Liver (tissue), 8 donors: ENCODE measurements at regions not wholly inside any gene's neighbourhood (a gene's known extent, or its start where the extent isn't known, plus 50 kb on each side); places are given as distances from the start of the nearest gene placed in this dataset.

Experiments used
- DNase-seq: peaks from one replicate; pipeline ENCODE4 v3.0.0-alpha.2; 2017; ENCODE audit warnings: low spot score
- H3K27ac ChIP-seq, 2 donors: one replicate each; pipeline ENCODE4 v1.7.0; 2013; ENCODE audit warnings: inconsistent platforms in 2 of 2, low read length in 2 of 2, control low read depth in 1 of 2, low read depth in 1 of 2, mild to moderate bottlenecking in 1 of 2
- H3K27me3 ChIP-seq, 4 donors: one replicate each; pipeline versions ENCODE4 v1.6.1 to v1.7.0; 2013; ENCODE audit warnings: low read length in 3 of 4, inconsistent platforms in 1 of 4, mild to moderate bottlenecking in 1 of 4, moderate library complexity in 1 of 4; ENCODE audit not compliant: control insufficient read depth in 4 of 4, insufficient read depth in 4 of 4
- H3K36me3 ChIP-seq, 4 donors: one replicate each; pipeline versions ENCODE4 v1.6.1 to v1.7.0; 2013; ENCODE audit warnings: low read length in 3 of 4, mild to moderate bottlenecking in 3 of 4, low read depth in 1 of 4, moderate library complexity in 1 of 4; ENCODE audit not compliant: control insufficient read depth in 4 of 4, insufficient read depth in 3 of 4
- H3K4me1 ChIP-seq, 4 donors: one replicate each; pipeline versions ENCODE4 v1.6.1 to v1.7.0; 2013; ENCODE audit warnings: low read length in 3 of 4, mild to moderate bottlenecking in 3 of 4, moderate library complexity in 1 of 4; ENCODE audit not compliant: control insufficient read depth in 4 of 4, insufficient read depth in 4 of 4
- H3K4me3 ChIP-seq, 3 donors: one replicate each; pipeline versions ENCODE4 v1.6.1 to v1.7.0; 2013; ENCODE audit warnings: low read length in 3 of 3, control low read depth in 1 of 3, low read depth in 1 of 3, mild to moderate bottlenecking in 1 of 3
- H3K9ac ChIP-seq, 2 donors: one replicate each; pipeline ENCODE4 v1.7.0; 2013; ENCODE audit warnings: low read length in 2 of 2, mild to moderate bottlenecking in 2 of 2, moderate library complexity in 2 of 2, control low read depth in 1 of 2, low read depth in 1 of 2
- H3K9me3 ChIP-seq, 4 donors: one replicate each; pipeline versions ENCODE4 v1.6.1 to v1.7.0; 2013; ENCODE audit warnings: low read length in 3 of 4; ENCODE audit not compliant: control insufficient read depth in 4 of 4
- EGR1 ChIP-seq, 2 donors: IDR thresholded peaks; 2 replicates each; pipeline ENCODE4 v1.6.1; 2016 to 2018; ENCODE audit warnings: antibody characterized with exemption in 2 of 2, low read depth in 2 of 2
- FOXA1 ChIP-seq: IDR thresholded peaks from 2 replicates; pipeline ENCODE4 v1.6.1; 2016; ENCODE audit warnings: antibody characterized with exemption
- FOXA2 ChIP-seq: IDR thresholded peaks from 2 replicates; pipeline ENCODE4 v1.6.1; 2016; ENCODE audit warnings: antibody characterized with exemption
- GABPA ChIP-seq, 2 donors: IDR thresholded peaks in 1 of 2; conservative IDR thresholded peaks in 1 of 2; 2 replicates each; pipeline ENCODE4 v1.6.1; 2016; ENCODE audit warnings: antibody characterized with exemption in 2 of 2, mild to moderate bottlenecking in 1 of 2, moderate library complexity in 1 of 2
- HNF4A ChIP-seq, 2 donors: conservative IDR thresholded peaks; 2 replicates each; pipeline ENCODE4 v1.6.1; 2016; ENCODE audit warnings: antibody characterized with exemption in 2 of 2, mild to moderate bottlenecking in 2 of 2
- JUND ChIP-seq, 2 donors: IDR thresholded peaks; 2 replicates each; pipeline ENCODE4 v1.6.1; 2016; ENCODE audit warnings: antibody characterized with exemption in 2 of 2
- NR2F2 ChIP-seq: IDR thresholded peaks from 2 replicates; pipeline ENCODE4 v1.6.1; 2016; ENCODE audit warnings: antibody characterized with exemption
- RAD21 ChIP-seq, 2 donors: IDR thresholded peaks; 2 replicates each; pipeline ENCODE4 v1.6.1; 2016; ENCODE audit warnings: antibody characterized with exemption in 2 of 2, mild to moderate bottlenecking in 2 of 2
- RXRA ChIP-seq, 2 donors: IDR thresholded peaks; 2 replicates each; pipeline ENCODE4 v1.6.1; 2017 to 2018; ENCODE audit warnings: antibody characterized with exemption in 2 of 2, mild to moderate bottlenecking in 1 of 2
- SP1 ChIP-seq: IDR thresholded peaks from 2 replicates; pipeline ENCODE4 v1.6.1; 2018; ENCODE audit warnings: antibody characterized with exemption, mild to moderate bottlenecking
- TAF1 ChIP-seq: conservative IDR thresholded peaks from 2 replicates; pipeline ENCODE4 v1.6.1; 2016; ENCODE audit warnings: antibody characterized with exemption, mild to moderate bottlenecking
- YY1 ChIP-seq: IDR thresholded peaks from 2 replicates; pipeline ENCODE4 v1.6.1; 2016; ENCODE audit warnings: antibody characterized with exemption, mild to moderate bottlenecking
- WGBS: extraction: QIAGEN DNeasy Blood & Tissue Kit; methylation state at CpG from one replicate; pipeline ENCODE4 v1.1.7; 2013; 5-methylcytosine and 5-hydroxymethylcytosine counted together
- TF ChIP-seq, protein P1 (sequence below): IDR thresholded peaks from 2 replicates; pipeline ENCODE4 v1.6.1; 2016; ENCODE audit warnings: antibody characterized with exemption, mild to moderate bottlenecking
- TF ChIP-seq, protein P2 (sequence below): IDR thresholded peaks from 2 replicates; pipeline ENCODE4 v1.6.1; 2016; ENCODE audit warnings: antibody characterized with exemption
- TF ChIP-seq, protein P3 (sequence below): fragments of 150-350 bp; IDR thresholded peaks from 2 replicates; pipeline ENCODE4 v1.5.1; 2017; ENCODE audit warnings: improper control_type of control experiment, low read depth, low read length; ENCODE audit not compliant: missing input control
- TF ChIP-seq, protein P4 (sequence below): IDR thresholded peaks from 2 replicates; pipeline ENCODE4 v1.6.1; 2016; ENCODE audit warnings: antibody characterized with exemption
- TF ChIP-seq, protein P5 (sequence below): IDR thresholded peaks from 2 replicates; pipeline ENCODE4 v1.6.1; 2016; ENCODE audit warnings: antibody characterized with exemption
- donor health status: healthy.
- donor health status: healthy.
- donor health status: healthy.
- donor health status: healthy.
- donor health status: healthy.

DNA sequence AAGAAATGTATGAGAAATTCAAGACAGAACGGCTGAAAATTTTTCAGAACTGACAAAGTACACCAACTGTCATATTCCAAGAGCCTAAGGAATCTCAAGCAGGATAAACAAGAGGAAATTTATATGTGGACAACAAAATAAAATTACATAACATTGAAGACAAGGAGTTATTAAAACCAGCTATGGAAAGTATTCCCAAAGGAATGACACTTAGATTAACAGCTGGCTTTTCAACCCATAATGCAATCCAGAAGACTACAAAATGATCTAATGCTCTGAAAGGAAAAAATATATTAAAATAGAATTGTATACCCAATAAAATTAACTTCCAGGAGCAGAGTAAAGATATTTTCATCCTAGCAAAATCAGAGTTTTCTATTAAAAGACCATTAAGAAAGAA lies 132.2 kb upstream of the BNIP2 start:
- no peak for DNase-seq
- no peaks in the 10 kb centered on the region for H3K4me1 ChIP-seq
- no peak overlapping the region for H3K9ac ChIP-seq
- H3K9me3 ChIP-seq, result no peaks in the 10 kb centered on the region
- H3K36me3 ChIP-seq, result no peaks in the 10 kb centered on the region
- TF ChIP-seq JUND (IDR thresholded peaks at IDR 0.05), result no peak
- TF ChIP-seq EGR1 (IDR thresholded peaks at IDR 0.05; ENCODE audit: low read depth in 2 of 2), result no peak
- TF ChIP-seq RAD21 (IDR thresholded peaks at IDR 0.05), result no peak
- TF ChIP-seq, protein P1, sequence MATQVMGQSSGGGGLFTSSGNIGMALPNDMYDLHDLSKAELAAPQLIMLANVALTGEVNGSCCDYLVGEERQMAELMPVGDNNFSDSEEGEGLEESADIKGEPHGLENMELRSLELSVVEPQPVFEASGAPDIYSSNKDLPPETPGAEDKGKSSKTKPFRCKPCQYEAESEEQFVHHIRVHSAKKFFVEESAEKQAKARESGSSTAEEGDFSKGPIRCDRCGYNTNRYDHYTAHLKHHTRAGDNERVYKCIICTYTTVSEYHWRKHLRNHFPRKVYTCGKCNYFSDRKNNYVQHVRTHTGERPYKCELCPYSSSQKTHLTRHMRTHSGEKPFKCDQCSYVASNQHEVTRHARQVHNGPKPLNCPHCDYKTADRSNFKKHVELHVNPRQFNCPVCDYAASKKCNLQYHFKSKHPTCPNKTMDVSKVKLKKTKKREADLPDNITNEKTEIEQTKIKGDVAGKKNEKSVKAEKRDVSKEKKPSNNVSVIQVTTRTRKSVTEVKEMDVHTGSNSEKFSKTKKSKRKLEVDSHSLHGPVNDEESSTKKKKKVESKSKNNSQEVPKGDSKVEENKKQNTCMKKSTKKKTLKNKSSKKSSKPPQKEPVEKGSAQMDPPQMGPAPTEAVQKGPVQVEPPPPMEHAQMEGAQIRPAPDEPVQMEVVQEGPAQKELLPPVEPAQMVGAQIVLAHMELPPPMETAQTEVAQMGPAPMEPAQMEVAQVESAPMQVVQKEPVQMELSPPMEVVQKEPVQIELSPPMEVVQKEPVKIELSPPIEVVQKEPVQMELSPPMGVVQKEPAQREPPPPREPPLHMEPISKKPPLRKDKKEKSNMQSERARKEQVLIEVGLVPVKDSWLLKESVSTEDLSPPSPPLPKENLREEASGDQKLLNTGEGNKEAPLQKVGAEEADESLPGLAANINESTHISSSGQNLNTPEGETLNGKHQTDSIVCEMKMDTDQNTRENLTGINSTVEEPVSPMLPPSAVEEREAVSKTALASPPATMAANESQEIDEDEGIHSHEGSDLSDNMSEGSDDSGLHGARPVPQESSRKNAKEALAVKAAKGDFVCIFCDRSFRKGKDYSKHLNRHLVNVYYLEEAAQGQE, result no peak
- no peak for TF ChIP-seq SP1
- TF ChIP-seq, protein P2, sequence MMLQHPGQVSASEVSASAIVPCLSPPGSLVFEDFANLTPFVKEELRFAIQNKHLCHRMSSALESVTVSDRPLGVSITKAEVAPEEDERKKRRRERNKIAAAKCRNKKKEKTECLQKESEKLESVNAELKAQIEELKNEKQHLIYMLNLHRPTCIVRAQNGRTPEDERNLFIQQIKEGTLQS, result no peak
- no peak for TF ChIP-seq NR2F2
- no peak for TF ChIP-seq GABPA (IDR thresholded peaks at IDR 0.05 in 1 of 2, conservative IDR thresholded peaks at IDR 0.05 in 1 of 2)
- TF ChIP-seq, protein P3, sequence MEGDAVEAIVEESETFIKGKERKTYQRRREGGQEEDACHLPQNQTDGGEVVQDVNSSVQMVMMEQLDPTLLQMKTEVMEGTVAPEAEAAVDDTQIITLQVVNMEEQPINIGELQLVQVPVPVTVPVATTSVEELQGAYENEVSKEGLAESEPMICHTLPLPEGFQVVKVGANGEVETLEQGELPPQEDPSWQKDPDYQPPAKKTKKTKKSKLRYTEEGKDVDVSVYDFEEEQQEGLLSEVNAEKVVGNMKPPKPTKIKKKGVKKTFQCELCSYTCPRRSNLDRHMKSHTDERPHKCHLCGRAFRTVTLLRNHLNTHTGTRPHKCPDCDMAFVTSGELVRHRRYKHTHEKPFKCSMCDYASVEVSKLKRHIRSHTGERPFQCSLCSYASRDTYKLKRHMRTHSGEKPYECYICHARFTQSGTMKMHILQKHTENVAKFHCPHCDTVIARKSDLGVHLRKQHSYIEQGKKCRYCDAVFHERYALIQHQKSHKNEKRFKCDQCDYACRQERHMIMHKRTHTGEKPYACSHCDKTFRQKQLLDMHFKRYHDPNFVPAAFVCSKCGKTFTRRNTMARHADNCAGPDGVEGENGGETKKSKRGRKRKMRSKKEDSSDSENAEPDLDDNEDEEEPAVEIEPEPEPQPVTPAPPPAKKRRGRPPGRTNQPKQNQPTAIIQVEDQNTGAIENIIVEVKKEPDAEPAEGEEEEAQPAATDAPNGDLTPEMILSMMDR, result no peak
- TF ChIP-seq, protein P4, sequence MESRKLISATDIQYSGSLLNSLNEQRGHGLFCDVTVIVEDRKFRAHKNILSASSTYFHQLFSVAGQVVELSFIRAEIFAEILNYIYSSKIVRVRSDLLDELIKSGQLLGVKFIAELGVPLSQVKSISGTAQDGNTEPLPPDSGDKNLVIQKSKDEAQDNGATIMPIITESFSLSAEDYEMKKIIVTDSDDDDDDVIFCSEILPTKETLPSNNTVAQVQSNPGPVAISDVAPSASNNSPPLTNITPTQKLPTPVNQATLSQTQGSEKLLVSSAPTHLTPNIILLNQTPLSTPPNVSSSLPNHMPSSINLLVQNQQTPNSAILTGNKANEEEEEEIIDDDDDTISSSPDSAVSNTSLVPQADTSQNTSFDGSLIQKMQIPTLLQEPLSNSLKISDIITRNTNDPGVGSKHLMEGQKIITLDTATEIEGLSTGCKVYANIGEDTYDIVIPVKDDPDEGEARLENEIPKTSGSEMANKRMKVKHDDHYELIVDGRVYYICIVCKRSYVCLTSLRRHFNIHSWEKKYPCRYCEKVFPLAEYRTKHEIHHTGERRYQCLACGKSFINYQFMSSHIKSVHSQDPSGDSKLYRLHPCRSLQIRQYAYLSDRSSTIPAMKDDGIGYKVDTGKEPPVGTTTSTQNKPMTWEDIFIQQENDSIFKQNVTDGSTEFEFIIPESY, result no peak
- no peak for TF ChIP-seq TAF1
- TF ChIP-seq FOXA2, result no peak
- TF ChIP-seq HNF4A (conservative IDR thresholded peaks at IDR 0.05), result no peak
- TF ChIP-seq YY1, result no peak
- TF ChIP-seq FOXA1, result no peak
- WGBS, result 89% methylated on average over 1 of the region's 1 CpG
- peaks cover 0 to 5% (median 0%) of the 10 kb centered on the region in 4 donors for H3K27me3 ChIP-seq
- no peak overlapping the region for H3K27ac ChIP-seq
- no peak overlapping the region for H3K4me3 ChIP-seq

DNA sequence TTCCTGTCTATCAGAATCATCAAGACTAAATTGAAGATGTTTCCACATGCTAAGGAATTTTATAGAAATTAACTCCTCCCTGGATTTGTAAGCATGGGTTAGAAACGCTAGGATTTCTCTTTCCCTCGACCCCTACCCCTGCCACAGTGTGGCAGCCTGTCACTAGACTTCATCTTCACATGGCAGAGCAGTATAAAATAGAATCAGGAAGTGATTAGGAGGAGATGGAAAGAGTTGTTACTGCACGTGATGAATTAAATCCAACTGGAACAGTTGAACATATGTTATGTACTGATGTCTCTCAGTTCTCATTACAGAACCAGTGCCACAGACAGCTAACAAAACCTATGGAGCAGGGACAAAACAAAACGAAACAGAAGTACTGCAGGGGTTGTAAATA lies 130.0 kb upstream of the BNIP2 start:
- WGBS, result 42% methylated on average over 4 of the region's 4 CpGs
- peaks cover 0 to 5% (median 0%) of the 10 kb centered on the region in 4 donors for H3K27me3 ChIP-seq
- H3K36me3 ChIP-seq, result no peaks in the 10 kb centered on the region
- no peak overlapping the region for H3K27ac ChIP-seq
- no peaks in the 10 kb centered on the region for H3K9me3 ChIP-seq
- H3K9ac ChIP-seq, result no peak overlapping the region
- no peak overlapping the region for H3K4me3 ChIP-seq
- no peaks in the 10 kb centered on the region for H3K4me1 ChIP-seq
- DNase-seq, result no peak
- TF ChIP-seq FOXA2, result no peak
- no peak for TF ChIP-seq GABPA (IDR thresholded peaks at IDR 0.05 in 1 of 2, conservative IDR thresholded peaks at IDR 0.05 in 1 of 2)
- TF ChIP-seq, protein P5, sequence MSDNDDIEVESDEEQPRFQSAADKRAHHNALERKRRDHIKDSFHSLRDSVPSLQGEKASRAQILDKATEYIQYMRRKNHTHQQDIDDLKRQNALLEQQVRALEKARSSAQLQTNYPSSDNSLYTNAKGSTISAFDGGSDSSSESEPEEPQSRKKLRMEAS, result no peak
- no peak for TF ChIP-seq SP1
- TF ChIP-seq, protein P4, result no peak
- TF ChIP-seq, protein P1, result no peak
- no peak for TF ChIP-seq NR2F2
- TF ChIP-seq RAD21 (IDR thresholded peaks at IDR 0.05), result no peak
- TF ChIP-seq, protein P2, result no peak
- TF ChIP-seq JUND (IDR thresholded peaks at IDR 0.05), result no peak
- TF ChIP-seq RXRA (IDR thresholded peaks at IDR 0.05), result no peak
- no peak for TF ChIP-seq FOXA1
- no peak for TF ChIP-seq HNF4A (conservative IDR thresholded peaks at IDR 0.05)
